GM12878 (cell line): ENCODE measurements at regions not wholly inside any gene's neighbourhood (a gene's known extent, or its start where the extent isn't known, plus 50 kb on each side); places are given as distances from the start of the nearest gene placed in this dataset.

Experiments used
- ATAC-seq: fragments of 200-7000 bp; cut with Tn5 transposase; 3 replicates; pipeline ENCODE4 v1.9.1; 2020; ENCODE audit warnings: mild to moderate bottlenecking, moderate library complexity
- BruUV-seq: library from RNA; stranded (reverse); fragments of 400-500 nt; replicated peaks from 2 replicates; lab custom pipeline; 2021; lab: Mats Ljungman, UMichigan
- CTCF ChIA-PET: fragments of 300-600 bp; sonication (Branson Sonifier 250); formaldehyde crosslinking; extraction: SDS; loops from one replicate; lab custom pipeline; 2021; ENCODE audit warnings: inconsistent platforms; lab: Yijun Ruan, JAX
- POLR2A ChIA-PET: fragments of 350-600 bp; formaldehyde crosslinking; extraction: SDS; loops from one replicate; lab custom pipeline; 2021; ENCODE audit warnings: inconsistent platforms; lab: Charles Lee
- RAD21 ChIA-PET: fragments of 300-600 bp; sonication (Branson Sonifier 250); formaldehyde crosslinking; loops from one replicate; lab custom pipeline; 2023; ENCODE audit warnings: antibody characterized with exemption; ENCODE audit not compliant: unreplicated experiment; lab: Charles Lee
- SMC1A ChIA-PET: fragments of 300-600 bp; sonication (Branson Sonifier 250); formaldehyde crosslinking; loops from one replicate; lab custom pipeline; 2023; ENCODE audit not compliant: unreplicated experiment, uncharacterized antibody; lab: Charles Lee
- DNase-seq: peaks from one replicate; pipeline ENCODE4 v3.0.0-alpha.2; 2011; ENCODE audit warnings: low read depth, low spot score
- FAIRE-seq: peaks from 3 replicates; lab custom pipeline; 2011; peaks lifted over from hg19 to GRCh38; lab: Jason Lieb, UNC
- H2AFZ ChIP-seq: 2 replicates; pipeline ENCODE4 v1.6.0; 2011; ENCODE audit warnings: low read depth, low read length, control low read depth; ENCODE audit not compliant: control insufficient read depth
- H3K27ac ChIP-seq: 2 replicates; pipeline ENCODE4 v1.5.1; 2011; ENCODE audit warnings: control low read depth; ENCODE audit not compliant: control insufficient read depth, insufficient read depth
- H3K27me3 ChIP-seq, 2 experiments: replicated peaks in 1 of 2; 2 replicates each; pipeline versions ENCODE4 v1.6.0 to v1.6.1; 2011; ENCODE audit warnings: low read length in 1 of 2; ENCODE audit not compliant: control insufficient read depth in 2 of 2, insufficient read depth in 2 of 2
- H3K36me3 ChIP-seq, 2 experiments: 2 replicates each; pipeline ENCODE4 v1.5.1; 2011; ENCODE audit warnings: low read length in 1 of 2; ENCODE audit not compliant: control insufficient read depth in 2 of 2, insufficient read depth in 2 of 2
- H3K4me1 ChIP-seq: 2 replicates; pipeline ENCODE4 v1.6.1; 2011; ENCODE audit warnings: mild to moderate bottlenecking, low read length, moderate library complexity, mixed read lengths; ENCODE audit not compliant: control insufficient read depth, insufficient read depth
- H3K4me2 ChIP-seq: 2 replicates; pipeline ENCODE4 v1.6.0; 2011; ENCODE audit warnings: control low read depth; ENCODE audit not compliant: control insufficient read depth, insufficient read depth
- H3K4me3 ChIP-seq: fragments of 200-600 bp; sonication (generic); 2 replicates; pipeline ENCODE4 v1.5.1; 2016
- H3K79me2 ChIP-seq: 2 replicates; pipeline ENCODE4 v1.6.0; 2011; ENCODE audit warnings: low read length; ENCODE audit not compliant: control insufficient read depth, insufficient read depth
- H3K9ac ChIP-seq: 2 replicates; pipeline ENCODE4 v1.8.0; 2011; ENCODE audit warnings: low read length, control low read depth, mixed read lengths; ENCODE audit not compliant: control insufficient read depth, insufficient read depth
- H3K9me3 ChIP-seq: replicated peaks from 3 replicates; pipeline ENCODE4 v1.5.1; 2011; ENCODE audit warnings: mild to moderate bottlenecking, low read length; ENCODE audit not compliant: control insufficient read depth, insufficient read depth
- H4K20me1 ChIP-seq: 2 replicates; pipeline ENCODE4 v1.6.0; 2011; ENCODE audit not compliant: control insufficient read depth, insufficient read depth
- EED ChIP-seq: sonication (generic); IDR thresholded peaks from 2 replicates; pipeline ENCODE4 v1.6.1; 2016; ENCODE audit warnings: antibody characterized with exemption, low read depth
- FOXM1 ChIP-seq: IDR thresholded peaks from 2 replicates; pipeline ENCODE4 v1.6.1; 2012; ENCODE audit warnings: low read depth, mild to moderate bottlenecking, inconsistent platforms, low read length, moderate library complexity
- GATAD2B ChIP-seq: fragments of 450-650 bp; conservative IDR thresholded peaks from 2 replicates; pipeline ENCODE4 v1.6.1; 2017; ENCODE audit warnings: low read depth, mild to moderate bottlenecking, moderate library complexity
- IRF4 ChIP-seq: IDR thresholded peaks from 2 replicates; pipeline ENCODE4 v1.6.1; 2011; ENCODE audit warnings: low read depth, low read length
- KLF5 ChIP-seq: fragments of 450-650 bp; IDR thresholded peaks from 2 replicates; pipeline ENCODE4 v1.6.1; 2014; ENCODE audit warnings: mild to moderate bottlenecking; ENCODE audit not compliant: partially characterized antibody
- MYC ChIP-seq: IDR thresholded peaks from 2 replicates; pipeline ENCODE4 v1.6.1; 2011; ENCODE audit warnings: mild to moderate bottlenecking, low read length, moderate library complexity, inconsistent platforms; ENCODE audit not compliant: insufficient read depth, insufficient replicate concordance, insufficient read length, severe bottlenecking
- RBBP5 ChIP-seq: fragments of 200-600 bp; sonication (generic); conservative IDR thresholded peaks from 2 replicates; pipeline ENCODE4 v1.6.1; 2016
- STAT3 ChIP-seq: IDR thresholded peaks from 2 replicates; pipeline ENCODE4 v1.6.1; 2011; ENCODE audit warnings: low read depth, low read length, improper control_type of control experiment
- TAF1 ChIP-seq: IDR thresholded peaks from 2 replicates; pipeline ENCODE4 v1.6.1; 2011; ENCODE audit warnings: mild to moderate bottlenecking, low read depth, low read length, borderline replicate concordance
- TCF3 ChIP-seq: IDR thresholded peaks from 2 replicates; pipeline ENCODE4 v1.6.1; 2012; ENCODE audit warnings: low read depth, mild to moderate bottlenecking, low read length, borderline replicate concordance; ENCODE audit not compliant: insufficient read depth
- WGBS: methylation state at CpG from one replicate; pipeline ENCODE4 v1.1.6; 2016; ENCODE audit warnings: low lambda C conversion rate; ENCODE audit not compliant: insufficient replicate concordance, insufficient coverage; ENCODE audit errors: missing lambda C conversion rate; 5-methylcytosine and 5-hydroxymethylcytosine counted together
- in situ Hi-C: fragments of 300-500 bp; cut with MboI; formaldehyde crosslinking; loops from 9 replicates; pipeline ENCODE4 v1.14.3; 2018; ENCODE audit warnings: mixed read lengths
- intact Hi-C: fragments of 100-400 bp; cut with micrococcal nuclease; formaldehyde crosslinking; loops from one replicate; pipeline ENCODE4 v1.14.2; 2022; ENCODE audit not compliant: unreplicated experiment
- TF ChIP-seq, protein P1 (sequence below): fragments of 450-650 bp; IDR thresholded peaks from 2 replicates; pipeline ENCODE4 v1.6.1; 2014; ENCODE audit warnings: mild to moderate bottlenecking
- TF ChIP-seq, protein P2 (sequence below): IDR thresholded peaks from 2 replicates; pipeline ENCODE4 v1.6.1; 2012; ENCODE audit warnings: improper control_type of control experiment, low read depth, low read length; ENCODE audit not compliant: insufficient replicate concordance
- TF ChIP-seq, protein P3 (sequence below): IDR thresholded peaks from 2 replicates; pipeline ENCODE4 v1.6.1; 2012; ENCODE audit warnings: low read depth, low read length, improper control_type of control experiment

DNA sequence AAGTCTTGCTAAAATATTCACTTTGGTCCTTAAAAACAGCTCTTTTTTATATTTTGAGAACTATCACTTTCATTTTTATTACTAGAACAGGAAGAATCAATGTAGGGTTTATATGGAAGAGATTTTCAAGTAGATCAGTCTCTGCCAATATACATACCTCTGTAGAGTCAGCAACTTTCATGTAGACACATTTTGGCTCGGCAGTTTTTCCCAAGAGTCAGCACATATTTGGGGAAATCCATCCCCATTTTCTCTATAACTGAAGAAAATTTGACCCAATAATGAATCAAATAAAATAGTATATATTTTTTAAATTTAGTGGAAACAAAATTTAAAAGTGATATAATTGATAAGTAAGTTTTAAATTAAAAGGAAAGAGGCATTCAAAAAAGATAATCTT lies 329.8 kb upstream of the TFPI start:
- H3K4me2 ChIP-seq, result no peak overlapping the region
- H3K36me3 ChIP-seq, result no peaks in the 10 kb centered on the region
- ATAC-seq (no peak), DNase-seq (no peak), FAIRE-seq (no peak)
- TF ChIP-seq, protein P1, sequence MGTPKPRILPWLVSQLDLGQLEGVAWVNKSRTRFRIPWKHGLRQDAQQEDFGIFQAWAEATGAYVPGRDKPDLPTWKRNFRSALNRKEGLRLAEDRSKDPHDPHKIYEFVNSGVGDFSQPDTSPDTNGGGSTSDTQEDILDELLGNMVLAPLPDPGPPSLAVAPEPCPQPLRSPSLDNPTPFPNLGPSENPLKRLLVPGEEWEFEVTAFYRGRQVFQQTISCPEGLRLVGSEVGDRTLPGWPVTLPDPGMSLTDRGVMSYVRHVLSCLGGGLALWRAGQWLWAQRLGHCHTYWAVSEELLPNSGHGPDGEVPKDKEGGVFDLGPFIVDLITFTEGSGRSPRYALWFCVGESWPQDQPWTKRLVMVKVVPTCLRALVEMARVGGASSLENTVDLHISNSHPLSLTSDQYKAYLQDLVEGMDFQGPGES, result no peak
- TF ChIP-seq MYC, result no peak
- TF ChIP-seq GATAD2B, result no peak
- no peak for TF ChIP-seq EED
- no peak for TF ChIP-seq TCF3
- no peak for TF ChIP-seq TAF1
- TF ChIP-seq KLF5, result no peak
- TF ChIP-seq IRF4, result no peak
- TF ChIP-seq, protein P2, sequence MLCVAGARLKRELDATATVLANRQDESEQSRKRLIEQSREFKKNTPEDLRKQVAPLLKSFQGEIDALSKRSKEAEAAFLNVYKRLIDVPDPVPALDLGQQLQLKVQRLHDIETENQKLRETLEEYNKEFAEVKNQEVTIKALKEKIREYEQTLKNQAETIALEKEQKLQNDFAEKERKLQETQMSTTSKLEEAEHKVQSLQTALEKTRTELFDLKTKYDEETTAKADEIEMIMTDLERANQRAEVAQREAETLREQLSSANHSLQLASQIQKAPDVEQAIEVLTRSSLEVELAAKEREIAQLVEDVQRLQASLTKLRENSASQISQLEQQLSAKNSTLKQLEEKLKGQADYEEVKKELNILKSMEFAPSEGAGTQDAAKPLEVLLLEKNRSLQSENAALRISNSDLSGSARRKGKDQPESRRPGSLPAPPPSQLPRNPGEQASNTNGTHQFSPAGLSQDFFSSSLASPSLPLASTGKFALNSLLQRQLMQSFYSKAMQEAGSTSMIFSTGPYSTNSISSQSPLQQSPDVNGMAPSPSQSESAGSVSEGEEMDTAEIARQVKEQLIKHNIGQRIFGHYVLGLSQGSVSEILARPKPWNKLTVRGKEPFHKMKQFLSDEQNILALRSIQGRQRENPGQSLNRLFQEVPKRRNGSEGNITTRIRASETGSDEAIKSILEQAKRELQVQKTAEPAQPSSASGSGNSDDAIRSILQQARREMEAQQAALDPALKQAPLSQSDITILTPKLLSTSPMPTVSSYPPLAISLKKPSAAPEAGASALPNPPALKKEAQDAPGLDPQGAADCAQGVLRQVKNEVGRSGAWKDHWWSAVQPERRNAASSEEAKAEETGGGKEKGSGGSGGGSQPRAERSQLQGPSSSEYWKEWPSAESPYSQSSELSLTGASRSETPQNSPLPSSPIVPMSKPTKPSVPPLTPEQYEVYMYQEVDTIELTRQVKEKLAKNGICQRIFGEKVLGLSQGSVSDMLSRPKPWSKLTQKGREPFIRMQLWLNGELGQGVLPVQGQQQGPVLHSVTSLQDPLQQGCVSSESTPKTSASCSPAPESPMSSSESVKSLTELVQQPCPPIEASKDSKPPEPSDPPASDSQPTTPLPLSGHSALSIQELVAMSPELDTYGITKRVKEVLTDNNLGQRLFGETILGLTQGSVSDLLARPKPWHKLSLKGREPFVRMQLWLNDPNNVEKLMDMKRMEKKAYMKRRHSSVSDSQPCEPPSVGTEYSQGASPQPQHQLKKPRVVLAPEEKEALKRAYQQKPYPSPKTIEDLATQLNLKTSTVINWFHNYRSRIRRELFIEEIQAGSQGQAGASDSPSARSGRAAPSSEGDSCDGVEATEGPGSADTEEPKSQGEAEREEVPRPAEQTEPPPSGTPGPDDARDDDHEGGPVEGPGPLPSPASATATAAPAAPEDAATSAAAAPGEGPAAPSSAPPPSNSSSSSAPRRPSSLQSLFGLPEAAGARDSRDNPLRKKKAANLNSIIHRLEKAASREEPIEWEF, result no peak
- no peak for TF ChIP-seq STAT3
- TF ChIP-seq RBBP5, result no peak
- TF ChIP-seq, protein P3, sequence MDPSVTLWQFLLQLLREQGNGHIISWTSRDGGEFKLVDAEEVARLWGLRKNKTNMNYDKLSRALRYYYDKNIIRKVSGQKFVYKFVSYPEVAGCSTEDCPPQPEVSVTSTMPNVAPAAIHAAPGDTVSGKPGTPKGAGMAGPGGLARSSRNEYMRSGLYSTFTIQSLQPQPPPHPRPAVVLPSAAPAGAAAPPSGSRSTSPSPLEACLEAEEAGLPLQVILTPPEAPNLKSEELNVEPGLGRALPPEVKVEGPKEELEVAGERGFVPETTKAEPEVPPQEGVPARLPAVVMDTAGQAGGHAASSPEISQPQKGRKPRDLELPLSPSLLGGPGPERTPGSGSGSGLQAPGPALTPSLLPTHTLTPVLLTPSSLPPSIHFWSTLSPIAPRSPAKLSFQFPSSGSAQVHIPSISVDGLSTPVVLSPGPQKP, result no peak
- TF ChIP-seq FOXM1, result no peak
- no peak overlapping the region for H3K27ac ChIP-seq
- ChIA-PET RAD21 (no interaction called here), POLR2A (no interaction called here), SMC1A (interaction anchor here (1.2 to 1.5 kb wide), 2 partner anchors 8 to 15 kb away, joined by 3 to 4 read pairs; no protein-coding TSS in a partner anchor), CTCF (no interaction called here)
- H3K27me3 ChIP-seq, result no peaks in the 10 kb centered on the region
- in situ Hi-C loops (no loop called here), intact Hi-C loops (no loop called here)
- WGBS, result 5% methylated on average over 1 of the region's 1 CpG
- BruUV-seq, result no TSS peak
- H3K4me1 ChIP-seq, result no peaks in the 10 kb centered on the region
- no peak overlapping the region for H3K9ac ChIP-seq
- H3K79me2 ChIP-seq, result no peaks in the 10 kb centered on the region
- no peak overlapping the region for H2AFZ ChIP-seq
- no peaks in the 10 kb centered on the region for H3K9me3 ChIP-seq
- no peak overlapping the region for H3K4me3 ChIP-seq
- H4K20me1 ChIP-seq, result no peaks in the 10 kb centered on the region
